Astrocyte of the cerebellum (primary cell): ENCODE measurements at regions not wholly inside any gene's neighbourhood (a gene's known extent, or its start where the extent isn't known, plus 50 kb on each side); places are given as distances from the start of the nearest gene placed in this dataset.

Source experiments
- DNase-seq: peaks from one replicate; pipeline ENCODE4 v3.0.0-alpha.2; 2011; ENCODE audit warnings: low read depth
- H3K4me3 ChIP-seq: 2 replicates; pipeline ENCODE4 v1.5.1; 2011; ENCODE audit warnings: mild to moderate bottlenecking, low read depth, low read length, moderate library complexity
- CTCF ChIP-seq: IDR thresholded peaks from 2 replicates; pipeline ENCODE4 v1.5.1; 2012; ENCODE audit warnings: low read length, low read depth, moderate library complexity, mild to moderate bottlenecking; ENCODE audit errors: missing control alignments
- in situ Hi-C: cut with HindIII; loops from 2 replicates; pipeline ENCODE4 v1.10.0; 2017; ENCODE audit warnings: low sequenced_read_pairs

- in situ Hi-C loops = no loop called here
- TF ChIP-seq CTCF = no peak
- DNase-seq = peak; percentile 32
- H3K4me3 ChIP-seq = no peak overlapping the region
These were observed 86.5 kb upstream of the SEC11C start for GRCh38 chr18:59052965-59053820.

GRCh38 chr18:59054496-59055287 lies 85.0 kb upstream of the SEC11C start:
- in situ Hi-C loops = no loop called here
- no peak for DNase-seq
- no peak for TF ChIP-seq CTCF
- H3K4me3 ChIP-seq = no peak overlapping the region

- no peak for TF ChIP-seq CTCF
- no peak overlapping the region for H3K4me3 ChIP-seq
- DNase-seq = no peak
- in situ Hi-C loops = no loop called here
These were observed 84.2 kb upstream of the SEC11C start for GRCh38 chr18:59055345-59056032.

- in situ Hi-C loops = no loop called here
- peak; percentile 79 for TF ChIP-seq CTCF
- peak; percentile 49 for DNase-seq
- no peak overlapping the region for H3K4me3 ChIP-seq
These were observed 82.8 kb upstream of the SEC11C start for GRCh38 chr18:59056706-59057492.

GRCh38 chr18:59057493-59057795 lies 82.2 kb upstream of the SEC11C start:
- DNase-seq = no peak
- in situ Hi-C loops = no loop called here
- TF ChIP-seq CTCF = no peak
- H3K4me3 ChIP-seq = no peak overlapping the region

GRCh38 chr18:59057969-59058368 lies 81.7 kb upstream of the SEC11C start:
- in situ Hi-C loops = no loop called here
- peak; percentile 58 for DNase-seq
- no peak for TF ChIP-seq CTCF
- H3K4me3 ChIP-seq = no peak overlapping the region
